GM10266 (cell line): ENCODE measurements at regions not wholly inside any gene's neighbourhood (a gene's known extent, or its start where the extent isn't known, plus 50 kb on each side); places are given as distances from the start of the nearest gene placed in this dataset.
"Not testable (repeated sequence)": the region's sequence is repeated elsewhere in the genome, so short reads cannot be mapped to it uniquely, and the experiment has no call there.

ENCODE experiments used
- DNase-seq: peaks from one replicate; pipeline ENCODE4 v3.0.0; 2012; ENCODE audit errors: extremely low spot score
- TF ChIP-seq, protein P1 (sequence below): IDR thresholded peaks from 2 replicates; pipeline ENCODE4 v1.5.1; 2012; ENCODE audit warnings: mild to moderate bottlenecking, low read depth; ENCODE audit not compliant: control insufficient read depth, insufficient read depth; ENCODE audit errors: missing control alignments

DNA sequence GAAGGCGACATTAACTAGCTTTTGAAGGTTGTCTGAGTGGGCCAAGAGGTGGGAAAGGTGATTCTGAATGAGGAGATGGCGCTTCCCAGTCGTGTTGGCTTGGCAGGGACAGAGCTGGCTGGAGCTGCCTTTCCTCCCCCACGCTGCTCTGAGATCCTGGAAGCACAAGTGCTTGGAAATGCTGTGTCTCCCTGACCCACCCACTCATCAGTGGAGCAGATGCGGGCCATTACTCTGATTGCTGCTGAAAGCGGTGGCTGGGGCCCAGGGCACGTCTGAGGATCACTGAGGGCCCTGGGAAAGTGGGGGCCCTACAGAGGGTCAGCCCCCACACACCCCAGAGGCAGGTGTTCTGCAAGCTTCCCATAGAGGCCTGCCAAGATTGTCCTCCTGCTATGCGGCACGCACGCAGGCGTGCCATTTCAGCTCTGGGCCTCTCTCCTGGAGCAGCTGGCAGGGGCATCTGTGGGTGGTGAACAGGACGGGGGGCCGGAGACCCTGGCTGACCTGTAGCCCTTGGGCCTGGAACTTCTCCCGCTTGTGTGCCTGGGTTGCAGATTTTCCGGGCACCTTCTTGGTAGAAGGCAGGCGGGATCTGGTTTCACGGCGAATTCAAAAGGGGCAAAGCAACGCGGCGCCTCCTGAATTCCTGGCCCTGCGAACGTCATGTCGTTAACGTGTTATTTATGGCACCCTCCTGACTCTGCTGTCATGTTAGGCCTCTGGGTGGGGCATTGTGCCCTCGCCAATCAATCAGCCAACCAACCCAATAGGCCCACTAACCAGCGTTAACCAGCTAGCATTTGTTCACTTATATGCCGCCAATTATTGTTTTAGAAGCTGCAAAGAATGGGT, 133.8 kb upstream of the TBX3 start:
- TF ChIP-seq, protein P1, sequence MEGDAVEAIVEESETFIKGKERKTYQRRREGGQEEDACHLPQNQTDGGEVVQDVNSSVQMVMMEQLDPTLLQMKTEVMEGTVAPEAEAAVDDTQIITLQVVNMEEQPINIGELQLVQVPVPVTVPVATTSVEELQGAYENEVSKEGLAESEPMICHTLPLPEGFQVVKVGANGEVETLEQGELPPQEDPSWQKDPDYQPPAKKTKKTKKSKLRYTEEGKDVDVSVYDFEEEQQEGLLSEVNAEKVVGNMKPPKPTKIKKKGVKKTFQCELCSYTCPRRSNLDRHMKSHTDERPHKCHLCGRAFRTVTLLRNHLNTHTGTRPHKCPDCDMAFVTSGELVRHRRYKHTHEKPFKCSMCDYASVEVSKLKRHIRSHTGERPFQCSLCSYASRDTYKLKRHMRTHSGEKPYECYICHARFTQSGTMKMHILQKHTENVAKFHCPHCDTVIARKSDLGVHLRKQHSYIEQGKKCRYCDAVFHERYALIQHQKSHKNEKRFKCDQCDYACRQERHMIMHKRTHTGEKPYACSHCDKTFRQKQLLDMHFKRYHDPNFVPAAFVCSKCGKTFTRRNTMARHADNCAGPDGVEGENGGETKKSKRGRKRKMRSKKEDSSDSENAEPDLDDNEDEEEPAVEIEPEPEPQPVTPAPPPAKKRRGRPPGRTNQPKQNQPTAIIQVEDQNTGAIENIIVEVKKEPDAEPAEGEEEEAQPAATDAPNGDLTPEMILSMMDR: no peak
- no peak for DNase-seq

DNA sequence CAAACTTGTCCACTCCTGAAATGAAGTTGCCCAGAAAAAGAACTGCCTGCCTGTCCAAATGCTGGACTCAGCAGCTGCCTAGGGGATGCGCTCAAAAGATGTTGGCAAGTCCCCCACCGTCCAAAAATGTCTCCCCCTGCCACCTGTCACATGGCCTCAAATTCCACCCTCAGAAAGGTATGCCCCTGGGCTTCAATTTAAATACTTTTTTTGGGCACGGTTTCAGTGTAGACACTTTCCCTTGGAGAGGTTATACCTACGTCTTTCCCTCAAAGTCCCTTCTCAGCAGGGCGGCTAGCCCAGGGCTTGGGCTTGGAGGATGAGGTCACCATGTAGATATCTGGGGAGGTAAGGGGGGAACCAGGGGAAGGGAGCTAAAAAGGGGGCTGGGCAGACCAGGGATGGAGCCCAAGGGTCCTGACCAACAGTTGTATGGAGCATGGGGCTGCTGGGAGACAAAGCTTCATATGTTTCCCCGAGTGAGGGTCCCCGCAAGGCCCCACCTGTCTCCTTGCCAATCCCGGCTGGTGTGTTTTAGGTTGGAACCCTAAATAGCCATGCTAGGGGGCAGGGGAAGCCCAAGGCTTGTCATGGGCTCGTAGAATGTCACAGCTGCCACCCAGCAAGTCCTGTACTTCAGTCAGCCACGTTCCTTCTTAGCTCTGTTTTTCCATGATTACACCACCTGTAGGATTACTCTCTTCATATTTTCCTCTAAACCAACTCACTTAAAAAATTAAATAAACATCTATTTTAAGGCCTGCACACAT, 131.2 kb upstream of the TBX3 start:
- TF ChIP-seq, protein P1: no peak
- no peak for DNase-seq

DNA sequence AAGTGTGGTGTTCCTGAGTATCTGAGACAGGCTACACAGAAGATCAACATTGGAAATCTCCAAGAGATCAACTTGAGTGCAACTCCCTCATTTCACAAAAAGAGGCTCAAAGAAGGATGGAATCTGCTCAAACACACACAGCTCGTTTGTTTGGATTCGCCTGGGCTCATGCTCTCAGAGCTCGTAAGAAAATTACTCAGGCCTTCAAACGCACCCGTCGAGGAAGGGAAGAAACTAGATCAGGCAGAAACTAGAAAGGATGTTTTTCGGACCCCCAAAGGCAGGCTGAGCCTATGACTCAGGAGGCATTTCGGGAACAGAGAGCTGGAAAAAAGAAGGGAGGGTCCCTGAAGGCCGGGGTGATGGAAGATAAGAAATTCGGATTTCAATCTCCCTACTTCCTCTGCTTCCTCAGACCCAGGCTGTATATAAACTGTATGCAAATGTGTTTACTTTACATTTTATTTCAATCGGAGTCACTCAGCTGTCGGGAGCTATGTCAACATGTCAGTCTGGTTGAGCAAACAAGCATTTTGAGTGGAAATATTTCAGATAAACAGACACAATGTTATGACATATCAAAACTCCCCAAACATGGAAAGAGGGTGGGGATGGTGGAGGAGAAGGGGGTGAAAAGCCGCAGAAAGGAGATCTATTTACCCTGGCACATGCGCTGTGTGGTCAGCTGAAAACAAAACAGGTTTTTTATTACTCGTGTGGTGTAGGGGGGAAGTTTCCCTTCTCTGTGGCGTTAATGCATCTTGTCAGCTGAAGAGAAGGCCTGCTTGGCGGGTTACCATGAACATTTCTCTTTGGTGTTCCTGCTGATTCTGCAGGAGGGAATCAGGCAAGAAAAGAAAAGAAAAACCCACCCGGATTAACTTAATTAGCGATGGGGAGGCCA, 129.1 kb upstream of the TBX3 start:
- TF ChIP-seq, protein P1: no peak
- no peak for DNase-seq

DNA sequence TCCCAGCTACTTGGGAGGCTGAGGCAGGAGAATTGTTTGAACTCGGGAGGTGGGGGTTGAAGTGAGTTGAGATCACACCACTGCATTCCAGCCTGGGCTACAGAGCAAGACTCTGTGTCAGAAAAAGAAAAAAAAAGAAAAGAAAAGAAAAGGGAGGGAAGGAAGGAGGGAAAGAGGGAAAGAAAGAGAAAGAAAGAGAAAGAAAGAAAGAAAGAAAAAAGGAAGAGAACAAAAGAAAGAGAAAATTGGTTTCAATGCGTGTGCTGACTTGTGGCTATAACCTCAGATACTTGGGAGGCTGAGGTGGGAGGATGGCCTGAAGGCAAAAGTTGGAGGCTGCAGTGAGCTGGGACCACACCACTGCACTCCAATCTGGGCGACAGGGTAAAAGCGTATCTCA, 128.4 kb upstream of the TBX3 start:
- TF ChIP-seq, protein P1: no peak
- no peak for DNase-seq

DNA sequence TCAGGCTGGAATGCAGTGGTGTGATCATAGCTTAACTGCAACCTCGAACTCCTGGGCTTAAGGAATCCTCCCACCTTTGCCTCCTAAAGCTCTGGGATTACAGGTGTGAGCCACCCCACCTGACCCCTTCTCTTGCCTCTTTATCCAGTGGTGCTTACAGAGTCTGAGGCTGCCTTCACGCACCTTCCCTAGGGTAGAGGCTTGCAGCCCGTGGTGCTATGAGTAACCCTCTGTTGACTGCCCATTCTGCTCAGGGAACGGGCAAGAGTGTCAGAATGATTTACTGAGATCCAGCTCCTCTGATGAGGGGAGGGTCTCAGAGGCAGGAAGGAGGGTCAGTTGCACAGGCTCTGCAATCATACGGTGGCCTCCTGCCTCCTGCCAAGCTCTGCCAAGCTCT, 125.1 kb upstream of the TBX3 start:
- DNase-seq: no peak
- TF ChIP-seq, protein P1: no peak

DNA sequence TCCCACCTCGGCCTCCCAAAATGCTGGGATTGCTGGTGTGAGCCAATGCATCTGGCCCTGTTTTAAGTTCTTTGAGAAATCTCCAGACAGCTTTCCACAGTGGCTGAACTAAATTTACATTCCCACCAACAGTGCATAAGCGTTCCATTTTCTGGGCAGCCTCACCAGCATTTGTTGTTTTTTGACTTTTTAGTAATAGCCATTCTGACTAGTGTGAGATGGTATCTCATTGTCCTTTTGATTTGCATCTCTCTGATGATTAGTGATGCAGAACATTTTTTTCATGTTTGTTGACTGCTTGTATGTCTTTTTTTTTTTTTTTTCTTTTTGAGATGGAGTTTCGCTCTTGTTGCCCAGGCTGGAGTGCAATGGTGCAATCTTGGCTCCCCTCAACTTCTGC, 117.4 kb upstream of the TBX3 start:
- not testable (repeated sequence) for DNase-seq

DNA sequence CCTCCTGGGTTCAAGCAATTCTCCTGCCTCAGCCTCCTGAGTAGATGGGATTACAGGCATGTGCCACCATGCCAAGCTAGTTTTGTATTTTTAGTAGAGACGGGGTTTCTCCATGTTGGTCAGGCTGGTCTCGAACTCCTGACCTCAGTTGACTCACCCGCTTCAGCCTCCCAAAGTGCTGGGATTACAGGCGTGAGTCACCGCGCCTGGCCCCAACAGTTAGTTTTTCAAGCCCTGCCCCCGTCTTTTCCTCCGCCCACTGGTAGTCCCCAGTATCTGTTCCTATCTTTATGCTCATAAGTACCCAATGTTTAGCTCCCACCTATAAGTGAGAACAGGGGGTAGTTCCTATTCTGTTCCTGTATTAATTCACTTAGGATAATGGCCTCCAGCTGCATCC, 116.6 kb upstream of the TBX3 start:
- DNase-seq: not testable (repeated sequence)
